NT2/D1 (cell line): ENCODE measurements at regions not wholly inside any gene's neighbourhood (a gene's known extent, or its start where the extent isn't known, plus 50 kb on each side); places are given as distances from the start of the nearest gene placed in this dataset.

ENCODE experiments used
- DNase-seq: peaks from one replicate; pipeline ENCODE4 v3.0.0-alpha.2; 2011; ENCODE audit warnings: low read depth, low spot score
- H3K27me3 ChIP-seq: 2 replicates; pipeline ENCODE4 v1.6.0; 2011; ENCODE audit warnings: mild to moderate bottlenecking; ENCODE audit not compliant: insufficient read length, insufficient read depth
- H3K36me3 ChIP-seq: 2 replicates; pipeline ENCODE4 v1.6.1; 2011; ENCODE audit warnings: mild to moderate bottlenecking, low read length, mixed read lengths; ENCODE audit not compliant: insufficient read depth, insufficient read length
- H3K4me1 ChIP-seq: 2 replicates; pipeline ENCODE4 v1.5.1; 2011; ENCODE audit not compliant: insufficient read depth, insufficient read length
- H3K4me3 ChIP-seq: 2 replicates; pipeline ENCODE4 v1.5.1; 2011; ENCODE audit warnings: low read depth; ENCODE audit not compliant: insufficient read length
- H3K9ac ChIP-seq: 2 replicates; pipeline ENCODE4 v1.6.0; 2011; ENCODE audit warnings: low read depth; ENCODE audit not compliant: insufficient read length
- H3K9me3 ChIP-seq: 2 replicates; pipeline ENCODE4 v1.5.1; 2011; ENCODE audit warnings: mild to moderate bottlenecking, low read length; ENCODE audit not compliant: insufficient read depth
- SUZ12 ChIP-seq: IDR thresholded peaks from 2 replicates; pipeline ENCODE4 v1.6.1; 2011; ENCODE audit not compliant: insufficient read length, insufficient read depth; ENCODE audit errors: extremely low read depth
- YY1 ChIP-seq: IDR thresholded peaks from 2 replicates; pipeline ENCODE4 v1.6.1; 2011; ENCODE audit not compliant: insufficient read length, insufficient read depth
- ZNF274 ChIP-seq: IDR thresholded peaks from 2 replicates; pipeline ENCODE4 v1.6.1; 2011; ENCODE audit warnings: mild to moderate bottlenecking, low read depth, low read length

GRCh38 chr14:84965279-84965678 lies 564.7 kb upstream of the FLRT2 start:
- H3K9me3 ChIP-seq: no peaks in the 10 kb centered on the region
- no peak for TF ChIP-seq SUZ12
- TF ChIP-seq ZNF274: no peak
- no peak for TF ChIP-seq YY1
- H3K9ac ChIP-seq: no peak overlapping the region
- H3K4me3 ChIP-seq: no peak overlapping the region
- H3K27me3 ChIP-seq: no peaks in the 10 kb centered on the region
- no peaks in the 10 kb centered on the region for H3K36me3 ChIP-seq
- DNase-seq: no peak
- H3K4me1 ChIP-seq: no peaks in the 10 kb centered on the region

GRCh38 chr14:84969501-84969900 lies 560.4 kb upstream of the FLRT2 start:
- TF ChIP-seq ZNF274 (no peak), YY1 (no peak), SUZ12 (no peak)
- Histone ChIP-seq H3K4me3 (no peak overlapping the region), H3K4me1 (no peaks in the 10 kb centered on the region), H3K27me3 (no peaks in the 10 kb centered on the region), H3K9ac (no peak overlapping the region), H3K36me3 (no peaks in the 10 kb centered on the region), H3K9me3 (no peaks in the 10 kb centered on the region)
- no peak for DNase-seq

GRCh38 chr14:84975241-84975902 lies 554.6 kb upstream of the FLRT2 start:
- Histone ChIP-seq H3K4me3 (no peak overlapping the region), H3K36me3 (no peaks in the 10 kb centered on the region), H3K4me1 (no peaks in the 10 kb centered on the region)

DNA sequence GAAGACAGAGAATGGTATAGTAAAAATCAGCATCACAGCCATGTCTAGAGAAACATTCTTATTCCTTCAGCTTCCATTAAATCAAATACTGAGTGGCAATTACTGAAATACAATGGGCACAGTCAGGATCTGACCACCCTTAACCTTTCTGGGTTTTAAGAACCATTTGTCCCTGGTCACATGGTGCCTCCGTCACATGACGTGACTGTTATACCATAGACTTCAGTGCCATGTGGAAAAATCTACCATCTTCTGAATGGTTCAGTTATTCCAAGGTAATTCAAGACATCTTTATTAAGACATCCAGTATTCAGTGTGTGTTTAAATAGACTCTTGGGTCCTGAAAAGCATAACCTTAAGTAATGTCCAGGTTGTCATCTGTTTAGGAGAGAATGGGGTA lies 553.1 kb upstream of the FLRT2 start:
- no peak overlapping the region for H3K4me3 ChIP-seq
- H3K27me3 ChIP-seq: no peaks in the 10 kb centered on the region
- TF ChIP-seq SUZ12 (no peak), YY1 (no peak), ZNF274 (no peak)
- no peaks in the 10 kb centered on the region for H3K36me3 ChIP-seq
- H3K9me3 ChIP-seq: no peaks in the 10 kb centered on the region
- H3K9ac ChIP-seq: no peak overlapping the region
- no peak for DNase-seq
- no peaks in the 10 kb centered on the region for H3K4me1 ChIP-seq

More at GRCh38 chr14:84975241-84975902, 554.6 kb upstream of the FLRT2 start:
- Histone ChIP-seq H3K9ac (no peak overlapping the region), H3K9me3 (no peaks in the 10 kb centered on the region), H3K27me3 (no peaks in the 10 kb centered on the region)
- no peak for TF ChIP-seq SUZ12
- no peak for TF ChIP-seq ZNF274
- TF ChIP-seq YY1: no peak
- DNase-seq: no peak

GRCh38 chr14:84987042-84987441 lies 542.9 kb upstream of the FLRT2 start:
- TF ChIP-seq SUZ12: no peak
- no peak overlapping the region for H3K9ac ChIP-seq
- H3K4me1 ChIP-seq: no peaks in the 10 kb centered on the region
- no peak for DNase-seq
- H3K9me3 ChIP-seq: no peaks in the 10 kb centered on the region
- H3K36me3 ChIP-seq: no peaks in the 10 kb centered on the region
- H3K27me3 ChIP-seq: no peaks in the 10 kb centered on the region
- no peak overlapping the region for H3K4me3 ChIP-seq

DNA sequence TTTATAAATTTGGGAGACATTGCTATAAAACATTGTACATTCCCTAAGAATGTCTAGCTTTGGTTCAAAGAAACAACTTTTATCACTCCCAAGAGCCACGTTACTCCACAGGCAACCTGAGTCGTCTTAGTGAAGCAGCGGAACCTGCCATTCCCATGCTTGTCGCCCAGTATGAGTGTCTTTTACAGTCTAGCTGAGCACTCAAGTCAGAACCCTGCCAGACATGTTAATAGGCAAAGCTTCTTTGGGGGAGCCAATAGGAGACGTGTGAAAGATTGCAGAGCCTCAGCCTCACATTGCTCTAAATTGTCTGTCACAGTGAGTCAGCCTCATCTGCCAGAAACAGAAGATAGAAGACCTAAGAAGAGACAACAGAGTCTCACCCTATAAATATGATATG lies 541.6 kb upstream of the FLRT2 start:
- no peaks in the 10 kb centered on the region for H3K9me3 ChIP-seq
- H3K36me3 ChIP-seq: no peaks in the 10 kb centered on the region
- no peak overlapping the region for H3K4me3 ChIP-seq
- TF ChIP-seq SUZ12 (no peak), YY1 (no peak), ZNF274 (no peak)
- no peaks in the 10 kb centered on the region for H3K4me1 ChIP-seq
- DNase-seq: no peak
- no peak overlapping the region for H3K9ac ChIP-seq
- no peaks in the 10 kb centered on the region for H3K27me3 ChIP-seq

DNA sequence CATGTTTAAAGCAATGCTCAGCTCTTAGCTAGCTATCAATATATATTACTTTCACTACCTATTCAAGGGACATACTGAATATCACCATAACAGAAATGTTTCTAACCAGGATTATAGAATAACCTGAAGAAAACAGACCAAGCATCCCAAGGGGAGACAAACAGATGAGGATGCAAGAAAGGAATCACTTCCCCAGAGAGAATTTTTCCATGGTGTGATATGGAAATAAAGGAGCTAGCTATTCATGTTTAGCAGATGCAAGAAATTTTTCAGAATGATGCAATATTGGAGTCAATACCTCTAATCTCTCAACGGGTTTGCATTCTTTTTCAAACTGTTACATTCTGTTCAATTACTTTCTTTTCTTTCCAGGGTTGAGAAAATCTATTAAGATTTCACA lies 538.9 kb upstream of the FLRT2 start:
- Histone ChIP-seq H3K27me3 (no peaks in the 10 kb centered on the region), H3K36me3 (no peaks in the 10 kb centered on the region), H3K9me3 (no peaks in the 10 kb centered on the region), H3K4me1 (no peaks in the 10 kb centered on the region), H3K4me3 (no peak overlapping the region), H3K9ac (no peak overlapping the region)
- TF ChIP-seq SUZ12 (no peak), ZNF274 (no peak), YY1 (no peak)
- no peak for DNase-seq
